Stimulated activated CD4-positive, alpha-beta T cell treated with anti-CD3 and anti-CD28 coated beads, Interleukin-15, amount 100 ng/mL, for 48 hours (primary cell): ENCODE measurements at regions not wholly inside any gene's neighbourhood (a gene's known extent, or its start where the extent isn't known, plus 50 kb on each side); places are given as distances from the start of the nearest gene placed in this dataset.

Source experiments
- DNase-seq, 2 donors: peaks; one replicate each; pipeline ENCODE4 v3.0.0-alpha.2; 2020; ENCODE audit warnings: low read depth in 2 of 2

DNA sequence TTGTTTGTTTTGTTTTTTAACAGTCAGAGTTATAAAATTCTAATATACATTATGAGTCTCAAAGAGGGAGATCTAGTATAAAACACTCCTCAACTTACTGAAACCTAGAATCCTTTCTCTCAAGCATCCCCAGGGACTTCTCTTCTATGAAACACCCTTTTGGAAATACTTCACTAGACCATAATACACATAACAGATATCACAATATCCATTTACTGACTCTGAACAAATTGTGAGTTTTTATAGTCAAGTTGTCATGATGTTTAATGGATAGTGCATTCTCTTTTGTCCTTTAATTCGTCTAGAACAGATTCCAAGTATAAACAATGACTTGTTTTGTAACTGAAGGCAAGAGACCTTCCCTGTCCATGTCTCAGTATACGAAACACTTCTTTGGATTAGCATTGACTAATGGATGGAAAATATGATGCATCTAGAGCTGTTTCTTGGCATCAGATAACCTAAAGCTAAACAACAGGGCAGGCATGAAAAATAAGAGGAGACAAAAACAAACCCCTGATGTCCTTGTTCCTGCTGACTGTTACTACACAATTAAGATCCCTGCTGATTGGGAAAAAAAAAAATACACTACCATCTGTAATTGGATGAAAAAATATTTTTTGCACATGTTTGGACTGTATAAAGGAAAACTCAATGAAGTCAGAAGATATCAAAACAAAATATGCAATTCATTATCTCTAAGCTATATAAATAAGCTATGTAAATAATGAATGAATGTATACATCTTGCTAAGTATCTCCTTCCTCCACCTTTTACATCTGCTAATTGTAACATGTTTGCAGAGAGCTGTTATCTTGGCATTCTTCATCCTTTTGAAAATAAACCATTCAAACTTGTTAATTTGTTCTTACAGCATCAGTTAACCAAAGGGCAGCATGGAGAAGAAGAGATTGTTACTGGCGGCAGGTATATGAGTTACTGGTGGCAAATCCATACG, 214.2 kb downstream of the LACC1 start:
- DNase-seq: no peak

DNA sequence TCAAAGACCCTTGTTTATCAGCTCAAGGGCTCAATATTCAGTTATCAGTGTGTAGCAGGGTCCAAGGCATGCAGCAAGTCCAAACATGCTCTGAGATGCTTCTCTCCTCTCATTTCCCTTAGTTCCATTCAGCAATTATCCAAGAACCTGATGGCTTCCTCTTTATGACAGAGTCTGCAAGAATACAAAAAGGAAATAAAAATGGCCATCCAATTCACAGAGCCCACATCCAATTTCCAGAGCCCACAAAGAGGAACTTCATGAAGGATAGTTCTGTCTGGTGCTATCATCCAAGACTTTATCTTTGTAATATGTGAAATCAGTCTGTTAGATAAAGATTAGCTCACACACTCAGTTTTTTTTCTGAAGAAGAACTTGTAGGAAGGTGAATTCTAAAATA, 217.2 kb downstream of the LACC1 start:
- DNase-seq: no peak

GRCh38 chr13:44098559-44098958, 218.9 kb downstream of the LACC1 start:
- DNase-seq: no peak

DNA sequence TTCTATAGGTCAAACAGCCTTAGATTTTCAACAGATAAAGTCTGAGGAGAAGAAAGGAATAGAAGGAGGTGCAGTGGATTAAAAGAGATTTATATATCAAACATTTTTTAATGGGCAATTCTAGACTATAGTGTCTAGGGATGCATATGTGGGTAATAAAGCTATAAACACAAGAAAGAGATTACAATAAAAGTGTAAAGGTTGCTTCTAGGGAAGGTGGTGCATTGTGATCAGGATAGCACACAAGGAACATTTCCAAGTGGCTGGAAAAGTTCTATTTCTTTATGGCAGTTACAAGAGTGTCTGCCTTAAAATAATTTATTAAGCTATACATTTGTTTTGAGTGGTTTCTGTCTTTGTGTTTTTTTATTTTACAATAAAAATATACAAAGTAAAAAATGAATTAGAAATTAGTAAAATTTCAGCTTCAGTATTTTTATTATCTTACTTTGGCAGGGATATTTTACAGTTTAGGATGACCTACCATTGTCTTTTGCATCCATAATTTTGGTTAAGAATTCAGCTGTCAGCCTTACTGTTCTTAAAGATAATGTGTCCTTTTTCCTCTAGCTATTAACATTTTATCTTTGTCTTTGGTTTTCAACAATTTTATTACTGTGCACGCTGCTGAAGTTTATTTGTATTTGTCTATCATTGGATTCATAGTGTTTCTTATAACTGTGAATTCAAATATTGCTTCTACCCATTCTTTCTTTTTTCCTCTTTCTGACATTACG, 221.8 kb downstream of the LACC1 start:
- no peak for DNase-seq

- no peak for DNase-seq
Observed at GRCh38 chr13:44103429-44104196, 223.9 kb downstream of the LACC1 start.

GRCh38 chr13:44104197-44104490, 224.4 kb downstream of the LACC1 start:
- no peak for DNase-seq

- no peak for DNase-seq
Observed at GRCh38 chr13:44104969-44105368, 225.3 kb downstream of the LACC1 start.

- no peak for DNase-seq
Observed at GRCh38 chr13:44106266-44107152, 226.8 kb downstream of the LACC1 start.

- DNase-seq: no peak
Observed at GRCh38 chr13:44107357-44108121, 227.8 kb downstream of the LACC1 start.

GRCh38 chr13:44108331-44108858, 228.7 kb downstream of the LACC1 start:
- no peak for DNase-seq

DNA sequence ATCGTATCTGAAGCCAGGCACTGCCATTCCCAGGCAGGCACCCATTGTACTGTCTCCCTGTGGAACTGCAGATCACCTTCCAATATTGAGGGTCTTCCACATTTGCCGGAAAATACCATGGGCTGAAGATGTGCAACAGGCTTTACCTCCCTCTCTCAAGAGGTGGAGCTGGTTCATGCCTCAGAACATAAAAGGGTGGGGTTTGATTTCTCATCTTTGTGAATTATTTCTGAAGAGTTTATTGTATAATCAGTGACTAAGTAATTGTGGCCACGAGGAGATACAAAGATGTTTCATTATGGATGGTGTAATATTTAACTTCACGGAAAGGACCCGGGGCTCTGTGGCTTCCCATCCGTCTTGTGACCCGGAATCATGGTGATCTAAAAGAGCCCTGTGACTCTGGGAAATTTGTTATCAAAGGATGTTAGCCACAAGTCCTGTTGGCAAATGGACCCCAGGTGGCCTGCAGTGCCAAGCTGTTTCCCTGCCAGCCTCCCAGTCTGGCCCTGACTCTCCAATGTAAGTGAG, 230.5 kb downstream of the LACC1 start:
- no peak for DNase-seq

- DNase-seq: no peak
Observed at GRCh38 chr13:44111701-44112100, 232.0 kb downstream of the LACC1 start.

- DNase-seq: no peak
Observed at GRCh38 chr13:44112700-44113329, 233.1 kb downstream of the LACC1 start.

GRCh38 chr13:44116562-44117332, 237.0 kb downstream of the LACC1 start:
- no peak for DNase-seq

DNA sequence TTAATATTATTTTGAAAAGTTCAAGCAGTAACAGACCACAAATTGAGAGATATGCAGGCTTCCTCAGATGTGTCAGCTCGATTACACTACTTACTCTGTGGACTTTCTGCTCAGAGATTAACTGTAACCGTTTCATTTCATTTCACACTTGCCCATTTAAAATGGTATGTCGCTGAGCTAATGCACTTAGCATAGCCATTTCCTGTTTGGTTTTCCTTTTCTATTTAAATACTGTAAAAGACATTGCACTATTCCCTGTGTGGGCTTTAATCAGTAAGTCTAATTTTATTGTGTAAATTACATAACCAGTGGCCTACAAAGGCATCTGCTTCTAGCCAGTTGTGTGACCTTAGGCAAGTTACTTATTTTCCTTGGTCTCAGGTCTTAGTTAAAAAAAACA, 237.6 kb downstream of the LACC1 start:
- DNase-seq: no peak

- no peak for DNase-seq
Observed at GRCh38 chr13:44117816-44118215, 238.1 kb downstream of the LACC1 start.

- DNase-seq: no peak
Observed at GRCh38 chr13:44118881-44119280, 239.2 kb downstream of the LACC1 start.

- no peak for DNase-seq
Observed at GRCh38 chr13:44120043-44120442, 240.3 kb downstream of the LACC1 start.
